SK-N-SH (cell line): ENCODE measurements at regions not wholly inside any gene's neighbourhood (a gene's known extent, or its start where the extent isn't known, plus 50 kb on each side); places are given as distances from the start of the nearest gene placed in this dataset.

Experiments used
- CTCF ChIA-PET: fragments of 300-600, 350-600 bp; formaldehyde crosslinking; extraction: SDS; loops from one replicate; lab custom pipeline; 2021; lab: Yijun Ruan, JAX
- POLR2A ChIA-PET: fragments of 350-600 bp; sonication (Branson Sonifier 250); formaldehyde crosslinking; extraction: SDS; loops from one replicate; lab custom pipeline; 2020; ENCODE audit warnings: antibody characterized with exemption, inconsistent platforms; lab: Yijun Ruan, JAX
- DNase-seq: peaks from one replicate; pipeline ENCODE4 v3.0.0; 2012
- H2AFZ ChIP-seq: fragments of 200-600 bp; sonication (generic); 2 replicates; pipeline ENCODE4 v1.8.1; 2016; ENCODE audit warnings: antibody characterized with exemption, mild to moderate bottlenecking, low read depth
- H3F3A ChIP-seq: fragments of 200-600 bp; sonication (generic); replicated peaks from 2 replicates; pipeline ENCODE3; 2016; ENCODE audit warnings: antibody characterized with exemption, mild to moderate bottlenecking; ENCODE audit not compliant: insufficient read depth
- H3K27ac ChIP-seq, 2 experiments: fragments of 200-500 bp in 1 of 2; fragments of 200-600 bp in 1 of 2; sonication (Bioruptor generic) in 1 of 2; sonication (generic), shearing (Covaris generic) in 1 of 2; 2 replicates each; pipeline versions ENCODE4 v1.5.1 to v1.6.1; 2014 to 2016; ENCODE audit warnings: low read depth in 2 of 2, inconsistent platforms in 1 of 2, low read length in 1 of 2, mild to moderate bottlenecking in 1 of 2, mixed read lengths in 1 of 2
- H3K27me3 ChIP-seq: fragments of 200-600 bp; sonication (generic), shearing (Covaris generic); 2 replicates; pipeline ENCODE4 v1.6.1; 2016; ENCODE audit warnings: mixed run types; ENCODE audit not compliant: insufficient read depth
- H3K36me3 ChIP-seq, 2 experiments: fragments of 200-500 bp in 1 of 2; fragments of 200-600 bp in 1 of 2; sonication (Bioruptor generic) in 1 of 2; sonication (generic) in 1 of 2; replicated peaks in 1 of 2; 2 replicates each; pipeline versions ENCODE3 to v1.5.1; 2014 to 2016; ENCODE audit warnings: low read length in 1 of 2, mild to moderate bottlenecking in 1 of 2; ENCODE audit not compliant: insufficient read depth in 2 of 2, control insufficient read depth in 1 of 2
- H3K4me1 ChIP-seq, 2 experiments: fragments of 200-500 bp in 1 of 2; fragments of 200-600 bp in 1 of 2; sonication (Bioruptor generic) in 1 of 2; sonication (generic), shearing (Covaris generic) in 1 of 2; 2 replicates each; pipeline versions ENCODE4 v1.5.1 to v1.6.1; 2014 to 2016; ENCODE audit warnings: low read depth in 1 of 2, low read length in 1 of 2, mixed run types in 1 of 2; ENCODE audit not compliant: insufficient read depth in 2 of 2, control insufficient read depth in 1 of 2
- H3K4me2 ChIP-seq: fragments of 200-600 bp; sonication (generic), shearing (Covaris generic); 2 replicates; pipeline ENCODE4 v1.6.1; 2017; ENCODE audit warnings: mixed run types
- H3K4me3 ChIP-seq, 2 experiments: fragments of 200-500 bp in 1 of 2; fragments of 200-600 bp in 1 of 2; sonication (Bioruptor generic) in 1 of 2; sonication (generic), shearing (Covaris generic) in 1 of 2; 2 replicates each; pipeline versions ENCODE4 v1.5.1 to v1.8.1; 2014 to 2016; ENCODE audit warnings: low read depth in 2 of 2, inconsistent platforms in 1 of 2, low read length in 1 of 2, mild to moderate bottlenecking in 1 of 2, mixed read lengths in 1 of 2, moderate library complexity in 1 of 2
- H3K79me2 ChIP-seq: fragments of 200-600 bp; sonication (generic); 2 replicates; pipeline ENCODE4 v1.8.1; 2017; ENCODE audit warnings: mild to moderate bottlenecking; ENCODE audit not compliant: insufficient read depth
- H3K9ac ChIP-seq: fragments of 200-600 bp; sonication (generic); 2 replicates; pipeline ENCODE4 v1.6.1; 2017; ENCODE audit warnings: mixed run types
- H3K9me2 ChIP-seq: fragments of 200-600 bp; sonication (generic); 2 replicates; pipeline ENCODE4 v1.6.1; 2017; ENCODE audit warnings: mixed run types
- H3K9me3 ChIP-seq: fragments of 200-600 bp; sonication (generic); 2 replicates; pipeline ENCODE4 v1.6.1; 2017; ENCODE audit warnings: mixed run types, mild to moderate bottlenecking, moderate library complexity
- H4K20me1 ChIP-seq: fragments of 200-600 bp; sonication (generic); 2 replicates; pipeline ENCODE4 v1.6.1; 2017; ENCODE audit warnings: mild to moderate bottlenecking, mixed run types; ENCODE audit not compliant: insufficient read depth
- CHD2 ChIP-seq: fragments of 150-350 bp; IDR thresholded peaks from 2 replicates; pipeline ENCODE4 v1.6.1; 2018; ENCODE audit warnings: low read length; ENCODE audit not compliant: partially characterized antibody
- EZH2phosphoT487 ChIP-seq: fragments of 200-600 bp; sonication (generic); IDR thresholded peaks from 2 replicates; pipeline ENCODE4 v1.6.1; 2017; ENCODE audit warnings: low read depth, mixed run types, mild to moderate bottlenecking, antibody characterized with exemption, moderate library complexity, borderline replicate concordance
- FOXJ3 ChIP-seq: sonication (generic); formaldehyde crosslinking; IDR thresholded peaks from 2 replicates; pipeline ENCODE4 v1.5.1; 2020; ENCODE audit warnings: mild to moderate bottlenecking, missing genetic modification reagents
- GABPA ChIP-seq: IDR thresholded peaks from 2 replicates; pipeline ENCODE4 v1.4.0; 2012; ENCODE audit warnings: low read depth, mild to moderate bottlenecking
- GATA2 ChIP-seq: sonication (generic); formaldehyde crosslinking; IDR thresholded peaks from 2 replicates; pipeline ENCODE4 v1.5.0; 2020; ENCODE audit warnings: mild to moderate bottlenecking, missing genetic modification reagents
- IRF3 ChIP-seq: fragments of 150-350 bp; IDR thresholded peaks from 2 replicates; pipeline ENCODE4 v1.6.1; 2016; ENCODE audit warnings: mild to moderate bottlenecking, low read depth, low read length
- MEF2A ChIP-seq: IDR thresholded peaks from 2 replicates; pipeline ENCODE4 v1.4.0; 2012; ENCODE audit warnings: low read depth, borderline replicate concordance
- NFIC ChIP-seq: IDR thresholded peaks from 2 replicates; pipeline ENCODE4 v1.4.0; 2012; ENCODE audit warnings: borderline replicate concordance
- POLR2AphosphoS5 ChIP-seq: IDR thresholded peaks from 2 replicates; pipeline ENCODE4 v1.6.1; 2012; ENCODE audit warnings: low read depth, low read length
- RAD21 ChIP-seq: IDR thresholded peaks from 2 replicates; pipeline ENCODE4 v1.6.1; 2012; ENCODE audit warnings: mild to moderate bottlenecking, low read length
- RFX5 ChIP-seq: IDR thresholded peaks from 2 replicates; pipeline ENCODE4 v1.6.1; 2012; ENCODE audit warnings: mild to moderate bottlenecking, improper control_type of control experiment, low read length
- RXRA ChIP-seq: IDR thresholded peaks from 2 replicates; pipeline ENCODE4 v1.4.0; 2012; ENCODE audit warnings: low read depth, mild to moderate bottlenecking, borderline replicate concordance
- SMC3 ChIP-seq: IDR thresholded peaks from 2 replicates; pipeline ENCODE4 v1.6.1; 2012; ENCODE audit warnings: low read depth, low read length, improper control_type of control experiment
- TCF12 ChIP-seq: IDR thresholded peaks from 2 replicates; pipeline ENCODE4 v1.4.0; 2012
- TEAD4 ChIP-seq: IDR thresholded peaks from 2 replicates; pipeline ENCODE4 v1.4.0; 2012; ENCODE audit warnings: mild to moderate bottlenecking, borderline replicate concordance; ENCODE audit not compliant: insufficient read depth
- USF2 ChIP-seq: fragments of 150-350 bp; IDR thresholded peaks from 2 replicates; pipeline ENCODE4 v1.6.1; 2017; ENCODE audit warnings: antibody characterized with exemption, low read length, low read depth, borderline replicate concordance
- ZBTB33 ChIP-seq: IDR thresholded peaks from 2 replicates; pipeline ENCODE4 v1.4.0; 2012; ENCODE audit warnings: low read depth, borderline replicate concordance
- WGBS: methylation state at CpG from one replicate; pipeline ENCODE4 v1.1.6; 2017; ENCODE audit warnings: low lambda C conversion rate; 5-methylcytosine and 5-hydroxymethylcytosine counted together
- TF ChIP-seq, protein P1 (sequence below): fragments of 200-600 bp; sonication (generic); IDR thresholded peaks from 2 replicates; pipeline ENCODE4 v1.6.1; 2017; ENCODE audit warnings: antibody characterized with exemption, mild to moderate bottlenecking, moderate library complexity
- TF ChIP-seq, protein P2 (sequence below): IDR thresholded peaks from 2 replicates; pipeline ENCODE4 v1.4.0; 2012; ENCODE audit warnings: low read depth, borderline replicate concordance
- TF ChIP-seq, protein P3 (sequence below): IDR thresholded peaks from 2 replicates; pipeline ENCODE4 v1.4.0; 2012; ENCODE audit warnings: low read depth

DNA sequence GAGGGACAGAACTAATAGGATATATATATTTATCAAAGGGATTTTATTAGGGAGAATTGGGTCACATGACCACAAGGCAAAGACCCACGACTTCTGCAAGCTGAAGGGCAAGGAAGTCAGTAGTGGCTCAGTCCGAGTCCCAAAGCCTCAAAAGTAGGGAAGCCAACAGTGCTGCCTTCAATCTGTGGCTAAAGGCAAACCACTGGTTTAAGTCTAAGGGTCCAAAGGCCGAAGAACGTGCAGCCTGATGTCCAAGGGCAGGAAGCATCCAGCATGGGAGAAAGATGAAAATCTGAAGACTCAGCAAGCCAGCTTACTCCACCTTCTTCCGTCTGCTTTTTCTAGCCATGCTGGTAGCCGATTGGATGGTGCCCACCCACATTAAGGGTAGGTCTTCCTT lies 157.9 kb upstream of the CRY1 start:
- DNase-seq = no peak
- no peak overlapping the region for H3K27ac ChIP-seq
- POLR2A ChIA-PET = no interaction called here

More for the DNA sequence above, 157.9 kb upstream of the CRY1 start:
- Histone ChIP-seq H3K9ac (no peak overlapping the region), H3K36me3 (no peaks in the 10 kb centered on the region), H3K9me2 (no peaks in the 10 kb centered on the region), H3K27me3 (no peaks in the 10 kb centered on the region; the same call in 1 of the 2 replicates), H3K4me1 (no peaks in the 10 kb centered on the region), H3F3A (no peaks in the 10 kb centered on the region), H3K79me2 (no peaks in the 10 kb centered on the region), H2AFZ (no peak overlapping the region), H3K4me3 (no peak overlapping the region), H3K9me3 (no peaks in the 10 kb centered on the region), H4K20me1 (no peaks in the 10 kb centered on the region), H3K4me2 (no peak overlapping the region)
- CTCF ChIA-PET = no interaction called here
- 21% methylated on average over 4 of the region's 6 CpGs for WGBS
- TF ChIP-seq IRF3 (no peak), EZH2phosphoT487 (no peak), GATA2 (CRISPR knock-in tag) (no peak), ZBTB33 (no peak), RAD21 (no peak), SMC3 (no peak), GABPA (no peak), RXRA (no peak), FOXJ3 (CRISPR knock-in tag) (no peak), USF2 (no peak), TCF12 (no peak), POLR2AphosphoS5 (no peak), MEF2A (no peak), CHD2 (no peak), RFX5 (no peak), NFIC (no peak), TEAD4 (no peak)
- TF ChIP-seq, protein P1, sequence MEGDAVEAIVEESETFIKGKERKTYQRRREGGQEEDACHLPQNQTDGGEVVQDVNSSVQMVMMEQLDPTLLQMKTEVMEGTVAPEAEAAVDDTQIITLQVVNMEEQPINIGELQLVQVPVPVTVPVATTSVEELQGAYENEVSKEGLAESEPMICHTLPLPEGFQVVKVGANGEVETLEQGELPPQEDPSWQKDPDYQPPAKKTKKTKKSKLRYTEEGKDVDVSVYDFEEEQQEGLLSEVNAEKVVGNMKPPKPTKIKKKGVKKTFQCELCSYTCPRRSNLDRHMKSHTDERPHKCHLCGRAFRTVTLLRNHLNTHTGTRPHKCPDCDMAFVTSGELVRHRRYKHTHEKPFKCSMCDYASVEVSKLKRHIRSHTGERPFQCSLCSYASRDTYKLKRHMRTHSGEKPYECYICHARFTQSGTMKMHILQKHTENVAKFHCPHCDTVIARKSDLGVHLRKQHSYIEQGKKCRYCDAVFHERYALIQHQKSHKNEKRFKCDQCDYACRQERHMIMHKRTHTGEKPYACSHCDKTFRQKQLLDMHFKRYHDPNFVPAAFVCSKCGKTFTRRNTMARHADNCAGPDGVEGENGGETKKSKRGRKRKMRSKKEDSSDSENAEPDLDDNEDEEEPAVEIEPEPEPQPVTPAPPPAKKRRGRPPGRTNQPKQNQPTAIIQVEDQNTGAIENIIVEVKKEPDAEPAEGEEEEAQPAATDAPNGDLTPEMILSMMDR = no peak
- TF ChIP-seq, protein P2, sequence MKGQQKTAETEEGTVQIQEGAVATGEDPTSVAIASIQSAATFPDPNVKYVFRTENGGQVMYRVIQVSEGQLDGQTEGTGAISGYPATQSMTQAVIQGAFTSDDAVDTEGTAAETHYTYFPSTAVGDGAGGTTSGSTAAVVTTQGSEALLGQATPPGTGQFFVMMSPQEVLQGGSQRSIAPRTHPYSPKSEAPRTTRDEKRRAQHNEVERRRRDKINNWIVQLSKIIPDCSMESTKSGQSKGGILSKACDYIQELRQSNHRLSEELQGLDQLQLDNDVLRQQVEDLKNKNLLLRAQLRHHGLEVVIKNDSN = no peak
- TF ChIP-seq, protein P3, sequence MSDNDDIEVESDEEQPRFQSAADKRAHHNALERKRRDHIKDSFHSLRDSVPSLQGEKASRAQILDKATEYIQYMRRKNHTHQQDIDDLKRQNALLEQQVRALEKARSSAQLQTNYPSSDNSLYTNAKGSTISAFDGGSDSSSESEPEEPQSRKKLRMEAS = no peak
